GM19324 (cell line): ENCODE measurements at regions not wholly inside any gene's neighbourhood (a gene's known extent, or its start where the extent isn't known, plus 50 kb on each side); places are given as distances from the start of the nearest gene placed in this dataset.
"Not testable (repeated sequence)": the region's sequence is repeated elsewhere in the genome, so short reads cannot be mapped to it uniquely, and the experiment has no call there.

Experiments
- ATAC-seq: cut with Tn5 transposase; IDR thresholded peaks from one replicate; pipeline ENCODE4 v1.9.1; 2021; ENCODE audit warnings: mild to moderate bottlenecking, moderate library complexity; ENCODE audit not compliant: unreplicated experiment, low FRiP score

DNA sequence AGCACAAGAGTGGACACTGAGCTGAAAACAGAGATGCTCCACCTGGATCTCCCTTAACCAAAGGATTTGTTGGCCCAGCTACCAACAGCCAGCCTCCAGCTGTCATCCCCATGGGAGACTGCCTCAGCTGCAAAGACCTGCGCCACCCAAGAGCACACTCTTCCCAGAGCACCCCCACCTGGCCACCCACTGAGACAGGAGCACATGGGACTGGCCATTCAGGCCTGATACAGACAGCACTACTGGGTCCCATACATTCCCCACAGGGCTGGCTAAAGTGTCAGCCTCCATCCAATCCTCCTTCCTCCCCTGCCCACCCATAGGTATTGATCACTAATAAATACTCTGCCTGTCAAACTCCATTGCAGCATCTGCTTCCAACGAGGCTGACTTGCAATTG is 241.5 kb downstream of the BCL11B start:
- ATAC-seq, result no peak

DNA sequence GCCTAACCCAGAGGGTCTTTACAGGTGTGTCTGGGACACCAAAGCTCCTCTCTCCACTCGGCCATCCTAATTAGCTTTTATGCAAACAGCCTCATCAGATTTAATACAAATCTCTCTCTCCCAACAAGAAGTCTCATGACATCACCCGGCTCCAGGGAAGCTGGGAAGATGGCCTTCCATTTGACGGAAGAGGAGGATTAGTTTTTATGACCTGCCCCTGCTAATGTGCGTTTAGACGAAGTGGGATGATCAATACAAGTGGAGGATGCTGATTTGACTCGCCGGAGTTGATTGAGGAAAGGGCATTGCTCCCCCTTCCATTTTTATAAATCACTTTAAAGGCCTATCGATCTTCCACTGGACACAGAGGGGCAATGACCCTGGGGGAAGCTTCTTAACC is 239.2 kb downstream of the BCL11B start:
- ATAC-seq, result no peak

DNA sequence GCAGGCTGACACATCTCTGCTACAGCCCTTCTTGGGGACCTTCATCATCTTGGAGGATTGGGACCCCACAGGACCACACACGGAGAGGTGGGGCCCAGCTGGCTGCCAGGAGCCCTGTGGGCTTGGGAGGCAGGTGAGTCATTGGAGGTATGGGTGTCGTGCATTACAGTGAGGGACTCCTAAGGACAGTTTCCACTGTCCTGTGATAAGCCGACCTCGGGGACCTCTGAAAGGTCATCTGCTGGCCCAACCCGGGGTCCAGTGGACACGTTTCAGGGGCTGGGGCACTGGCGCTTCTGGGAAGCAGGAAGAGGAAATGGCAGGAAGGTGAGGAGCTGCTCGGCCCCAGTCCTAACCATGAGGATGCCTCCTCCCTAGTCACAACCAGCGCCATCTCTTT is 238.0 kb downstream of the BCL11B start:
- no peak for ATAC-seq

DNA sequence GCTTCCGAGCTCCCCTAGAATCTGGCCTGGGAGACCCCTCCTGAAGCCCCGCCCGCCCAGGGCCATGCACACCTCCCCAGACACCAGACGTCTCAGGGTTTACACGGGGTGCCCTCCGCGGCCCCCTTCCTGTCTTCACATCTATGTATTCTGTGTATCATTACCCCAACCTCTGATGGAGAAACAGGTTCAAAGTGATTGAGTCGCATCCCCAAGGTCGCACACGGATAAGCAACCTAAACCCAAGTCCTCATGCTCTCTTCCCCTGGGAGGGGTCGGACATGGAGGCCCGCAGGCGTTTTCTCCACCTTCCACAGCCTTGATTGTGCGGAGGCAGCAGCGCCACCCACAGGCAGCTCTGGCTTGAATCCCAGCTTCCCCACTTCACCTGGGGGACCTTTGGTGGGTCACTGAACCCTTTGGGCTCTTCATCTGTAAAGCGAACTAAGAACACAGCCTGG is 237.3 kb downstream of the BCL11B start:
- no peak for ATAC-seq

DNA sequence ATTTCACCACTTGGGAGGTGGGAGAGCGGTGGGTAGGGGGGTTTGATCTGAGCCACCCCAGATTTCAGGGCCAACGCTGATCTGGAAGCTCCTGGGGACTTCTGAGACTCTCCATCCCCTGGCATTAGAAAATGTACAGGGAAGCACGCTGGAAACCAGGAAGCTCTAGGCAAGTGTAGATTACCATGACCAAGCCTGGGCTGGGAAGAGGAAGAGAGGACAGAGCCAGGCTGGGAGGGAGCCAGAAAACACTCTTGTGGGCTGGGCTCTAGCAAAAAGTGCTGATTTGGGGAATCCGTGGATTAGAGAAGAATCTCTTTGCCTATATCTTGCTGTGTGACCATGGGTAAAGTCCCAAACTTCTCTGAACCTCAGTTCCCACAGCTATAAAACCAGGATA is 236.7 kb downstream of the BCL11B start:
- ATAC-seq, result no peak

DNA sequence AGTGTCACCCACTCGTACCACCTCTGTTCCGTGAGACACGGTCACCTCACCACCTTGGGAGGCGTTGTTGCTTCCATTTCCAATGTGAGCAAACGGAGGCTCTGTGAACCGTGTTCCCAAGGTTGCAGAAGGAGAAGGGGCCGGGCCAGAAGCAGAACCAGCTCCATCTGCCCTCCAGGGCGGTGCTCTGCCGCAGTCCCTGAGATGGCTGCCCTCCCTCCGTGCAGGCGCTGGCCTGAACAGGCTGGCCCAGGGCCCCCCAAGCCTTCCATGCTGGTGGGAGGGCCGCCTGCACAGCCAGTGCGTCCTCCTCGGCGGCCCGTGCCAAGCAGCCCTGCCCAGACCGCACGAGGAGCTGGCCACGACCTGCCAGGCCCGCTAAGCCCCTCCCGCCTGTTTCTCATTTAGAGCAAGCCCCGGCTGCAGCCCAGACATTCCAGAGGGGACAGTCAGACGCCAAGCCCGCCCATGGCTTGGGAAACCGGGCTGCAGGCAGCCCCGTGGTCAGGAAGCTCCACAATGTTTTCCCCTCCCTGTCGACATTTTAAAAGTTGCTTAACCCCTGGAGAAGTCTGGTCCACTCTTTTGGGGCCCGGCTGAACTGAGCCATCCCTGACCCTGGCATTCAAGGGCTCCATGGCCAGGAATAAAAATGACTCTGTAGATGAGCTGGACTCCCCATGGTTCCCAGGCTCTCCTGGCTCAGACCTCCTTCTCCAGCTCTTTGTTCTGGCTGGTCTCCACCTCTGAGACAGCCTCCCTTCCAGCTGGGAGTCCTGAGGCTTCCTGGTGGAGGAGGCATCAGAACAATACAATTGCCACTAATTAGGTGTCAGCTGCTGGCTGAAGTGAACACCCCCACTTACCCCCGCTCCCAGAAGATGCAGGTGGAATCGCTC is 236.0 kb downstream of the BCL11B start:
- ATAC-seq, result no peak

DNA sequence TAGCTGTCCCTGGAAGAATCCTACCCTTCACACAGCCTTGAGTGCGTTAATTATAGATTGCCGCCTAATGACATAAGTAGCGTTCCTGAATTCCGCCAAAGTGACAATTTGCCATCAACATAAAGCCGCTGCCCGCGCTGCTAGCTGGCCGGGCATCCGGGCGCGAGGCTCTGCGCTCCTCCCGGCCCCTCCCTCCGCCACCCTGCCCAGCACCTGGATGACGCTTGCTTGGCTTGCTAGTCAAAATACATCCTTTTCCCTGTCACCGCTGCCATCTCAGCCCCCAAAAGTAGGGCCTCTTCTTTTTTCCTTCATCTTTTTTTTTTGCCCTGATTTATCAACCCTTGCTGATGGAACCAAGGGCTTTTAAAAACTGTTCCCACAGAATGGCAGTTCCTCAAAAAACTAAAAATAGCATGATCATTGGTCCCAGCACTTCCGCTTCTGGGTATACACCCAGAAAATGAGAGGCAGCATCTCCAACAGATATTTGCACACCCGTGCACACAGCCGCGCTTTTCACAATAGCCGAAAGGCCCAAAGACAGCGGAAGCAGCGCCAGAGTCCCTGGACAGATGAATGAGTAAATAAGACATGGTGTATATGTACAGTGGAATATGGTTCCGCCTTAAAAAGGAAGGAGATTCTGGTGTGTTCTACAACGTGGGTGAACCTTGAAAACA is 235.2 kb downstream of the BCL11B start:
- ATAC-seq, result no peak

DNA sequence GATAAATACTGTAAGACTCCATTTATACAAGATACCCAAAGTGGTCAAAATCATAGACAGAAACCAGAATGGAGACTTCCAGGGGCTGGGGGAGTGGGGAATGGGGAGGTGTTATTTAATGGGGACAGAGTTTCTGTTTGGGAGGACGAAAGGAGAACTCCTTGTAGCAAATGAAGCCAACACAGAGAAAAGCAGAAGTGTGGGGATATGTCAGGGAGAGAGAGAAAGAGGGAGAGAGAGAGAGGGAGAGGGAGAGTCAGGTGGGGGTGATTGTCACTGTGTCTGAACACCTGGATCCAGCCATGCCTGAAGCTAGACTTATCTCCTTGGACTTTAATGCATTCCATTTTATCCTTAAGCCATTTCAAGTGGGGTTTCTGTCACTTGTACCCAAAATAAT is 234.7 kb downstream of the BCL11B start:
- not testable (repeated sequence) for ATAC-seq

DNA sequence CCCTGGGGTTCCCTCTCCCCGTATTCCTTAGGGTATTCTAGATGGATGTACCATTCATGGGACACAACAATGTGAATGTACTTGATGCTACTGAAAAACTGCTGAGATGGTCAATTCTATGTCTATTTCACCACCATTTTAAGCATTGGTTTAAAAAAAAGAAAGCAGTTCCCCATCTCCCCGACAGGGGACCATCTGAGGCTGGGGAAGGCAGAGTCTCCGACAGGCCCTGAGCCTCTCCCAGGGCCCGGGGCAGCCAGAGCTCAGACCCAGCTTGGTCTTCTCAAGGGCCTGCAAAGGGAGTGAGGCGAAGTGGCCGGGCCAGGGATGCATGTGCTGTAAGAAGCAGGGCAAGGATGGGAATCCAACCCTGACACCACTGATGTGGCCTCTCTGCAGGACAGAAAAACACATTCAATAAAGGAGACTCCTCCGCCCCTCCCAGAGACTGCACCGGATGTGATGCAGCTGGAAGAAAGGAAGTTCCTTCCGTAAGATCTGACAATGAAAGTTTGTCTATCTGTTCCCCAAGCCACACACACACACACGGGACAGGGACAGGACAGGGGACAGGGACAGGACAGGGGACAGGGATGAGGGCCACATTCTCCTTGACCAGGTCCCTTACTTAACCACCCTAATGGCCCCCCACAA is 234.1 kb downstream of the BCL11B start:
- ATAC-seq, result no peak

DNA sequence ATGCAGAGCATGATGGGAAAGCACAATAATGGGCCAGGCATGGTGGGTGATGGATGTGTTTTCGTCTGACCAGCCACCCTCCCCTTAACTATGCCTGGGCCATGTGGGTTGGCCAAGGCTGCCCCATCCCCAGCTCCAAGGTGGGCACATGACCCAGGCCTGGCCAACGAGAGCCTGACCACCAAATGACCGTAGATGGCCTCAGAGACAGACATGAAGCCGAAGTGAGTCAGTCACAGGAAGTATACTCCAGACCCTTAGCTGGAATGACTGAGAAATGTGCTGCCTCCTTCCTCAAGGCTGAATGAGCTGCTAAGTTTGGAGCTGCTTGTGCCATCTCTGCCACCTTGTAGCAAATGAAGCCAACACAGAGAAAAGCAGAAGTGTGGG is 233.6 kb downstream of the BCL11B start:
- no peak for ATAC-seq

DNA sequence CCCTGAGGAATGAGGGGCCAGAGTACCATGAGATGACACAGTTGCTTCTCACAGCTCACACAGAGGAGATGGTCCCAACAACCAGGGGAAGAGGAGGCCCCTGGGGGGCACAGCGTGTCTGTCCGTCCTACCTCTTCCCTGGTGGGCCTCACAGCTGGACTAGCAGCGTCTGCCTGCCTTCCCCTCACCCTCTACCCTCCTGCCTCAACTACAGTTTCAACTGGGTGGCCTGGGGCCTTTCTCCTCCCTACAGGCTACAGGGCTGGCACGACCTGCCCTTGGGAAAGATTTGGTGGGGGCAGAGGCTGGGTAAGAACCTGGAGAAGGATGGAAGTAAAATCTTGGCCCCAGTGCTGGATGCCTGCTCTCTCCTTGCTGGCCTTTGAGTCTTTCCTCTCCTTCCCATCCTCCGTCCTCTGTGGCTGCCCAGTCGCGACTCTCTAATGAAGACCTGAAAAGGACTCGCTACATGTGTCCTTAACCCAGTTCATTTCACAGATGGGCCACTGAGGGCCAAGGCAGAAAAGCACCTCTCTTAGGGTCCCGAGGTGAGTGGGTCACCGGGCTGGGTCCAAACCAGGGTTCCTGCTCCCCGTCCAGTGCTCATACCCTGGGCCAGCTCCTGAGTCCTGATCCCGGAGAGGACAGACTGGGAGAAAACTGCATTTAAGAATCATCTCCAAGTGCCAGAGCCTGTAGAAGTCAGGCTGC is 232.5 kb downstream of the BCL11B start:
- no peak for ATAC-seq

DNA sequence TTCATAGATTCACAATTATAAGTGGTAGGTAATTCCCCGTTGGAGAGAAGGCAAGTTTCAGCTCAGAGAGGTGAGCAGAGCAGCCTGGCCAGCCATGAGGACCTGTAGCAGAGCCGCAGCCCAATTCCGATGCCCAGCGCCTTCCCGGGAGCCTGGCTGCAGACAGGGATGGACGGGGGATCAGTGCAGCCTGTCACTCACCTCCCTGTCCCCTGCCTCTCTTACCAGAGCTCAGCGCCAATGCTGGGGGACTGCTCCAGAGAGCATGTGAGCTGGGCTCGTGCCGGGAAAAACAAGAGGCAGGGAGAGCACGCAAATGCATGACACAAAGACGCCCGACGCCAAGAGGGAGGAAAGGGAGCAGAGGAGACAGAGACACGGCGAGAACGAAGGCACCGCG is 231.9 kb downstream of the BCL11B start:
- ATAC-seq, result no peak

DNA sequence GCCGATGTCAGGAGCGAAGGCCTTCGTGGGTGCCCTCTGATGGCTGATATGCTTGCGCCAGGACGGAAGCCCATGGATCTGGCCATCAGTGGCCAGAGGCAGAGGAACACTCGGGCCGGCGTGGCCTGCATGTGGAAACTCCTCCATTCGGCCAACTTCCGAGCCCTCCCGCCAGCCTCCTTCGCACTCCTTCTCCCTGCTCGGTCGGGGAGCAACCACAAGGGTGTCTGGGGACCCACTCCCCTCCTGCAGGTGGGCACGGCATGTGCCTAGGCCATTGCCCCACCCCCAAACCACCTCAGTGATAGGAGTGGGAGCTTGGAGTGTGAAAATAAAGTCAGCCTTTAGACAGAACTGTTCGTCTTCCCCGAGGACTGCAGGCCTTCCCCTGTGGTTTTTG is 231.3 kb downstream of the BCL11B start:
- ATAC-seq, result no peak

DNA sequence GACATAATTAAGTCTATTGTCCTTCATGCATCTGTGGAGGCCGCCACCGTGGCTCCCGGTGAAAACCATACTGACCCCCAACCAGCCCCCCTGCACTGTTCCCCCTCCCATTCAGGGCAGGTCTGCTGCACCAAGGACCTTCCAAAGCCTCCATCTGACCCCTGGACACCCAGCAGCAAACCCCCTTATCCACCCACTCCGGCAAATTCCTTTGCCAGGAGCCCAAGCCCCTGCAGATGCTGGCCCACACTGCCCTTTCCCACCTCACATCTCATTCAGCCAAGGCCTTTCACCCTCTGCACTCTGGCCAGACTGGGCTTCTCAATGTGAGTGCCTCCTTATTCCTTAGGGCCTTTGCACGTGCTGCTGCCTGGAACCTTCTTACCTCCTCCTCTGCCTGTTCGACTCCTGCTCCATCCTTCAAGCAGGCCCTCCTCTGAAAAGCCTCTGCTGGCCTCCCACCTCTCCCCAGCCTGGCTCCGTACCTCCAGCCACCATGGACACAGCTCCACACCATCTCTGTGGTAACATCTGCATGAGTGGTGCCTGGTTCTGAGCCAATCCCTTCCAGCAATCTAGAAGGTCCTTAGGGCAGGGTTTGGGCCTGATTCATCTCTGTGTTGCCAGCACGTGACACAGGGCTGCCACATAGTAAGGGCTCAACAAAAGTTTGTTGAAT is 230.7 kb downstream of the BCL11B start:
- ATAC-seq, result no peak

DNA sequence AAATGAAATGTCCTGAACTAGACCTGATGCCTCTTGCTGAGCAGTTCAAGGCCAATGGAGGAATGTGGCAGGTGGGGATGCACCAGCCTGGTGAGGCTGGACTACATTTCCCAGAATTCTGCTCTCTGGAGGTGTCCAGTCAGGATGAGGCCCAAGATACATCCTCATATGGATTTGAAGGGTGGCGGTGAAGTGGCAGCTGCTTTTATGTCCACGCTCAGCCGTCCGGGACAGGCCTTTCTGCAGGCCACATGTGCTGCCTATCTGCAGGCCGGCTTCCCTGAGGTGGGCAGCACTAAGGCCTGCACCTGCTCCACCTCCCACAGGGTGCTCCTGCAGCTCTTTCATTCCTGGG is 230.2 kb downstream of the BCL11B start:
- ATAC-seq, result no peak

DNA sequence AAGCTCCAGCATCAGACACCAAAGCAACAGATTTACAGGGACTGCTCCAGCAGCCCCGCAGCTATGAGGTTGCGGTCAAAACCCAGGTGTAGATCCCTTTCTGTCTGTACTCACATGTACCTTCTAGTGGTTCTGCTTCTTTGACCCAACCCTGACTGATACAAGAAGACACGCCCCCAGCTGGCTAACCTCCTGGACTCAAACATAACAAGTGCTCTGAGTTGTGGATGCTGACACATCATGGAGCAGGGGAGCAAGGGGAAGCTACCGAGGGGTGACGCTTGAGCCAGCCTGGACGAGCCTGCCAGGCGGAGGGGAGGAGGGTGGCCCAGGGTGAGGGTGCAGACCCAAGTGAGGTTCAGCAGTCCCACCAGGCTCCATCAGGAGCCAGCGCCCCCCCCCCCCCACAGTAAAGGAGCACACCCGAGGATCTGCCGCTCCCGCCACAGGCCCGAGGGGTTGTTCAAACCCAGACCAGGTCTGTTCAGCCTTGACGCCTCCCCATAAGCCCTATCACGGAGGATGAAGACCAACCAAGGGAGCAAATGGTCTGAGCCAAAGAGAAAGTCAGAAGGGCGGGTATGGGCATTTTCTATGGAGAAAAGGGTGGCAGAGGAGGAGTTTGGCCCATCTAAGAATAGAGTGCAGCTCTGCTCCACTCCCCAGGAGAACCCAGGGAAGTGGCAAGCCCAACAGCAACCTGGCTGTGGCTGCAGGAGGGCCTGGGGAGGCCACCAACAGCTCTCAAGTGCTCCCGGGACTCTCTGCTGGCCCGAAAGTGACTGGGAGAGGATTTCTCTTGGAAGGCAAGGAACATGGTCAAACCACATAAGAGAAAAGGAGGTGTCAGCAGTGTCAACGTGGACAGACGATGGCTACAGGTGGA is 229.4 kb downstream of the BCL11B start:
- ATAC-seq, result no peak

DNA sequence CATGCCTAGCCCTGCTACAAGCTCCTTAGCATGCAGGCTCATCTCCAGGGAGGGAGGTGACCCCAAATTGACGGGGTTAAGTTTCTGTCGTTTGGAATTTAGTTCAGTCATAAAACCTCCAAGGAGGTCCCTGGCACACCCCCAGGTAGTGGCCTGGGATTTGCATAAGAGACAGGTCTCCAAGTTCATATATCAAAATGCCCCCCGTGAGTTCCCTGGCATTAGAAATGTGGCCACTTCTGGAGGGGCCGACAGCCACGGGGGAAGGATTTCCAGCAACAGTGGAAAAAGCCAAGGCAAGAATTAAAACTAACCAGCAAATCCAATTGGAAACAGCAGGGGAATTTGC is 228.8 kb downstream of the BCL11B start:
- no peak for ATAC-seq

DNA sequence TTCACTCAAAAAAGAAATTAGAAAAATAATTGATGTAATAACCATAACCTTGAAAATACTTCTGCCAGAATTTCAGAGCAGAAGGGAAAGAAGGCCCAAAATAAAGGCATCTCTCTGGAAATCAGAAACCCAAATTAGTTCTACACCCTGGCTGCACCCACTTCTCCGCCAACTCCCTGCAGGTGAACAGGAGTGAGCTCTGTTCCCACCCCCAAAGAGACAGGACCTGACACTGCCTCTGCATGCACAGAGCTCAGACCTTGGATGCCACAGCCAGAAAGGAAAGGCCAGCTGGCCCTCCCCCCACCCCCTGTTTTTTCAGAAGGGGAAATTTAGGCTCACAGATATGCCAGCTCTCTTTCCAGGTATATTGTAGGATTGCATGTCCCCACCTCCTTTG is 228.2 kb downstream of the BCL11B start:
- ATAC-seq, result no peak

DNA sequence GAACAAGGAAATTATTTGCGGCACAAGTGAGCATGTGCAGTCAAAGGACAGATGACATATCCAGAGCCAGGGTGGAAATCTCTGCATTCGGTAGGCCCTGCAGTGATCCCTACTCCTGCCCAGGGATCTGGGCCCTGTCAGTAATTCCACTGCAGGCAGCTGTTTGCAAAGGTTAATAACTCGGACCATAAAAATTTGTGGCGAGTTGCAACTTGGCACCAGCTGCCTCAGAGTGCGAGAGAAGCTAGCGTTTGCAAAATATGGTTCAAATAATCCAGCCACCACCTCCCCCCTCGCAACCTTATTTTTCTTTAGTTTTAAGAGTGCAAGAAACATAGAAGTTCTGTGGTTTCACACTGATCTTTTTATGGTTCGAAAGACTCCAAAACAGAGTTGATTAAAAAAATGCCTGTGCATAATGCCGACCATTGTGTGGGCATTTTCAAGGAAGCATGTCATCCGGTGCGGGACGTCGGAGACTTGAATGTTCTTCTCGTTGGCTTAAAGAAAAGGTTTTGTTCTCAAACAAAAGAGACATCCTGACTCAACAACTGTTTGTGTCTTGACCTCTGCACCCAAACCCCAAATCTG is 224.5 kb downstream of the BCL11B start:
- ATAC-seq, result no peak
